PC-3 (cell line): ENCODE measurements at regions not wholly inside any gene's neighbourhood (a gene's known extent, or its start where the extent isn't known, plus 50 kb on each side); places are given as distances from the start of the nearest gene placed in this dataset.

Experiments
- ATAC-seq: fragments of 200-7000 bp; cut with Tn5 transposase; 2 replicates; pipeline ENCODE4 v1.9.1; 2020; ENCODE audit warnings: mild to moderate bottlenecking, moderate library complexity
- BruUV-seq: library from RNA; stranded (reverse); fragments of 400-500 nt; replicated peaks from 2 replicates; lab custom pipeline; 2021; lab: Mats Ljungman, UMichigan
- CTCF ChIA-PET: fragments of 300-600 bp; sonication (Branson Sonifier 250); formaldehyde crosslinking; loops from one replicate; lab custom pipeline; 2022; ENCODE audit warnings: antibody characterized with exemption; lab: Charles Lee
- POLR2A ChIA-PET: fragments of 300-600 bp; sonication (Branson Sonifier 250); formaldehyde crosslinking; loops from one replicate; lab custom pipeline; 2022; ENCODE audit warnings: antibody characterized with exemption; ENCODE audit not compliant: unreplicated experiment; lab: Charles Lee
- DNase-seq: peaks from one replicate; pipeline ENCODE4 v3.0.0-alpha.2; 2015
- H2AFZ ChIP-seq: fragments of 300-600 bp; sonication (generic); 2 replicates; pipeline ENCODE4 v1.6.0; 2016; ENCODE audit warnings: antibody characterized with exemption, low read length
- H3F3A ChIP-seq: fragments of 300-600 bp; sonication (generic); one replicate; pipeline ENCODE4 v1.6.0; 2017; ENCODE audit warnings: antibody characterized with exemption, low read length, control low read depth, mild to moderate bottlenecking; ENCODE audit not compliant: unreplicated experiment
- H3K27ac ChIP-seq: fragments of 300-600 bp; sonication (generic); 2 replicates; pipeline ENCODE4 v1.5.1; 2016; ENCODE audit warnings: mild to moderate bottlenecking, low read length
- H3K27me3 ChIP-seq: fragments of 300-600 bp; sonication (generic); 2 replicates; pipeline ENCODE4 v1.6.1; 2016; ENCODE audit warnings: low read length, mixed read lengths
- H3K36me3 ChIP-seq: fragments of 300-600 bp; sonication (generic); 2 replicates; pipeline ENCODE4 v1.6.1; 2016; ENCODE audit warnings: low read depth, mixed run types, low read length, mixed read lengths
- H3K4me1 ChIP-seq: fragments of 300-600 bp; sonication (generic); 2 replicates; pipeline ENCODE4 v1.5.1; 2016; ENCODE audit warnings: low read length; ENCODE audit not compliant: insufficient read depth
- H3K4me2 ChIP-seq: fragments of 300-600 bp; sonication (generic); 2 replicates; pipeline ENCODE4 v1.6.0; 2016; ENCODE audit warnings: low read length
- H3K4me3 ChIP-seq: fragments of 300-600 bp; sonication (generic); 2 replicates; pipeline ENCODE4 v1.5.1; 2016; ENCODE audit warnings: mild to moderate bottlenecking, low read length, mixed read lengths
- H3K79me2 ChIP-seq: fragments of 300-600 bp; sonication (generic); 2 replicates; pipeline ENCODE4 v1.6.1; 2017; ENCODE audit warnings: low read length, mixed read lengths
- H3K9ac ChIP-seq: fragments of 300-600 bp; sonication (generic); 2 replicates; pipeline ENCODE4 v1.6.0; 2016; ENCODE audit warnings: mild to moderate bottlenecking, low read length
- H3K9me2 ChIP-seq: fragments of 300-600 bp; sonication (generic); replicated peaks from 2 replicates; pipeline ENCODE4 v1.6.1; 2016; ENCODE audit warnings: mixed run types, low read length, mixed read lengths
- H3K9me3 ChIP-seq: fragments of 300-600 bp; sonication (generic); 2 replicates; pipeline ENCODE4 v1.6.1; 2016; ENCODE audit warnings: low read length, mixed read lengths
- H4K20me1 ChIP-seq: fragments of 300-600 bp; sonication (generic); 2 replicates; pipeline ENCODE4 v1.6.1; 2016; ENCODE audit warnings: low read length, mixed read lengths
- CTCF ChIP-seq: fragments of 300-600 bp; sonication (generic); conservative IDR thresholded peaks from 2 replicates; pipeline ENCODE4 v1.5.1; 2017; ENCODE audit warnings: antibody characterized with exemption, low read depth, mild to moderate bottlenecking, low read length
- EZH2 ChIP-seq: fragments of 300-600 bp; sonication (generic); IDR thresholded peaks from one replicate; pipeline ENCODE4 v1.6.1; 2017; ENCODE audit warnings: antibody characterized with exemption, mild to moderate bottlenecking, low read length; ENCODE audit not compliant: unreplicated experiment
- EZH2phosphoT487 ChIP-seq: fragments of 300-600 bp; sonication (generic); IDR thresholded peaks from 2 replicates; pipeline ENCODE4 v1.6.1; 2018; ENCODE audit warnings: mild to moderate bottlenecking, antibody characterized with exemption, low read length, borderline replicate concordance
- intact Hi-C: fragments of 100-400 bp; cut with micrococcal nuclease; formaldehyde crosslinking; loops from 2 replicates; pipeline ENCODE4 v1.9.0; 2023

GRCh38 chr1:229109320-229109761, 161.6 kb upstream of the RAB4A start:
- H3K9me3 ChIP-seq: no peaks in the 10 kb centered on the region
- H2AFZ ChIP-seq: no peak overlapping the region
- H3K4me2 ChIP-seq: no peak overlapping the region
- no peaks in the 10 kb centered on the region for H3F3A ChIP-seq
- no peaks in the 10 kb centered on the region for H3K79me2 ChIP-seq
- no peak overlapping the region for H3K9ac ChIP-seq
- POLR2A ChIA-PET: no interaction called here
- CTCF ChIA-PET: no interaction called here
- DNase-seq: no peak
- H3K4me1 ChIP-seq: no peaks in the 10 kb centered on the region
- no peak for ATAC-seq
- intact Hi-C loops: no loop called here
- no peaks in the 10 kb centered on the region for H3K36me3 ChIP-seq
- no peak overlapping the region for H3K4me3 ChIP-seq
- H3K27ac ChIP-seq: no peak overlapping the region
- no peaks in the 10 kb centered on the region for H4K20me1 ChIP-seq
- TF ChIP-seq EZH2phosphoT487 (no peak), EZH2 (no peak), CTCF (no peak)
- peaks cover 40% of the 10 kb centered on the region for H3K27me3 ChIP-seq
- no peaks in the 10 kb centered on the region for H3K9me2 ChIP-seq
- BruUV-seq: no TSS peak

GRCh38 chr1:229110986-229111385, 159.9 kb upstream of the RAB4A start:
- TF ChIP-seq CTCF (no peak), EZH2 (no peak), EZH2phosphoT487 (no peak)
- H3K4me3 ChIP-seq: no peak overlapping the region
- no peaks in the 10 kb centered on the region for H3K4me1 ChIP-seq
- no peaks in the 10 kb centered on the region for H3K9me2 ChIP-seq
- H3K79me2 ChIP-seq: no peaks in the 10 kb centered on the region
- no peak overlapping the region for H3K9ac ChIP-seq
- no TSS peak for BruUV-seq
- ATAC-seq (no peak), DNase-seq (no peak)
- no peak overlapping the region for H2AFZ ChIP-seq
- H3F3A ChIP-seq: no peaks in the 10 kb centered on the region
- no peak overlapping the region for H3K27ac ChIP-seq
- no peaks in the 10 kb centered on the region for H3K36me3 ChIP-seq
- peaks cover 23% of the 10 kb centered on the region for H3K27me3 ChIP-seq
- intact Hi-C loops: no loop called here
- ChIA-PET CTCF (no interaction called here), POLR2A (no interaction called here)
- no peak overlapping the region for H3K4me2 ChIP-seq
- no peaks in the 10 kb centered on the region for H4K20me1 ChIP-seq
- no peaks in the 10 kb centered on the region for H3K9me3 ChIP-seq

- peaks cover 16% of the 10 kb centered on the region for H3K27me3 ChIP-seq
- no peak overlapping the region for H3K9ac ChIP-seq
- no peak overlapping the region for H2AFZ ChIP-seq
- ChIA-PET CTCF (no interaction called here), POLR2A (no interaction called here)
- H4K20me1 ChIP-seq: no peaks in the 10 kb centered on the region
- H3K9me2 ChIP-seq: no peaks in the 10 kb centered on the region
- H3K27ac ChIP-seq: no peak overlapping the region
- H3K4me2 ChIP-seq: no peak overlapping the region
- TF ChIP-seq EZH2: no peak
- TF ChIP-seq EZH2phosphoT487: no peak
- TF ChIP-seq CTCF: no peak
- DNase-seq (no peak), ATAC-seq (no peak)
- H3K4me3 ChIP-seq: no peak overlapping the region
- no TSS peak for BruUV-seq
- H3F3A ChIP-seq: no peaks in the 10 kb centered on the region
- intact Hi-C loops: no loop called here
- no peaks in the 10 kb centered on the region for H3K4me1 ChIP-seq
- H3K36me3 ChIP-seq: no peaks in the 10 kb centered on the region
- no peaks in the 10 kb centered on the region for H3K79me2 ChIP-seq
- H3K9me3 ChIP-seq: no peaks in the 10 kb centered on the region
Observed at GRCh38 chr1:229111703-229112319, 159.1 kb upstream of the RAB4A start.
